IMR-90 (cell line): ENCODE measurements at regions not wholly inside any gene's neighbourhood (a gene's known extent, or its start where the extent isn't known, plus 50 kb on each side); places are given as distances from the start of the nearest gene placed in this dataset.

ENCODE experiments used
- POLR2A ChIP-seq: IDR thresholded peaks from 2 replicates; pipeline ENCODE4 v1.6.1; 2012; ENCODE audit warnings: mild to moderate bottlenecking, low read depth, low read length
- TF ChIP-seq, protein P1 (sequence below): conservative IDR thresholded peaks from 2 replicates; pipeline ENCODE4 v1.5.1; 2012; ENCODE audit warnings: mild to moderate bottlenecking, low read depth, low read length, improper control_type of control experiment

GRCh38 chr1:96554364-96554763 lies 167.2 kb upstream of the PTBP2 start:
- TF ChIP-seq, protein P1, sequence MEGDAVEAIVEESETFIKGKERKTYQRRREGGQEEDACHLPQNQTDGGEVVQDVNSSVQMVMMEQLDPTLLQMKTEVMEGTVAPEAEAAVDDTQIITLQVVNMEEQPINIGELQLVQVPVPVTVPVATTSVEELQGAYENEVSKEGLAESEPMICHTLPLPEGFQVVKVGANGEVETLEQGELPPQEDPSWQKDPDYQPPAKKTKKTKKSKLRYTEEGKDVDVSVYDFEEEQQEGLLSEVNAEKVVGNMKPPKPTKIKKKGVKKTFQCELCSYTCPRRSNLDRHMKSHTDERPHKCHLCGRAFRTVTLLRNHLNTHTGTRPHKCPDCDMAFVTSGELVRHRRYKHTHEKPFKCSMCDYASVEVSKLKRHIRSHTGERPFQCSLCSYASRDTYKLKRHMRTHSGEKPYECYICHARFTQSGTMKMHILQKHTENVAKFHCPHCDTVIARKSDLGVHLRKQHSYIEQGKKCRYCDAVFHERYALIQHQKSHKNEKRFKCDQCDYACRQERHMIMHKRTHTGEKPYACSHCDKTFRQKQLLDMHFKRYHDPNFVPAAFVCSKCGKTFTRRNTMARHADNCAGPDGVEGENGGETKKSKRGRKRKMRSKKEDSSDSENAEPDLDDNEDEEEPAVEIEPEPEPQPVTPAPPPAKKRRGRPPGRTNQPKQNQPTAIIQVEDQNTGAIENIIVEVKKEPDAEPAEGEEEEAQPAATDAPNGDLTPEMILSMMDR: no peak
- no peak for TF ChIP-seq POLR2A
